Upper lobe of left lung (tissue), 6 donors: ENCODE measurements at regions not wholly inside any gene's neighbourhood (a gene's known extent, or its start where the extent isn't known, plus 50 kb on each side); places are given as distances from the start of the nearest gene placed in this dataset.

Experiments used
- ATAC-seq, 2 donors: fragments of 200-7000 bp; cut with Tn5 transposase; one replicate each; pipeline ENCODE4 v1.9.1; 2022; ENCODE audit warnings: mild to moderate bottlenecking in 2 of 2, moderate library complexity in 2 of 2; ENCODE audit not compliant: low FRiP score in 2 of 2
- DNase-seq, 2 donors: peaks; one replicate each; pipeline ENCODE4 v3.0.0-alpha.2; 2019 to 2020
- H3K27ac ChIP-seq, 4 donors: fragments of 200-600 bp; sonication (generic); one replicate each; pipeline ENCODE4 v1.5.1; 2016 to 2019
- H3K27me3 ChIP-seq, 4 donors: fragments of 200-600 bp; sonication (generic); one replicate each; pipeline ENCODE4 v1.5.1; 2017 to 2019
- H3K36me3 ChIP-seq, 4 donors: fragments of 200-600 bp; sonication (generic); one replicate each; pipeline ENCODE4 v1.5.1; 2016 to 2019
- H3K4me1 ChIP-seq, 4 donors: fragments of 200-600 bp; sonication (generic); one replicate each; pipeline ENCODE4 v1.5.1; 2018 to 2019
- H3K4me3 ChIP-seq, 4 donors: fragments of 200-600 bp; sonication (generic); one replicate each; pipeline ENCODE4 v1.5.1; 2017 to 2019; ENCODE audit warnings: mild to moderate bottlenecking in 2 of 4, moderate library complexity in 1 of 4
- H3K9me3 ChIP-seq, 4 donors: fragments of 200-600 bp; sonication (generic); one replicate each; pipeline ENCODE4 v1.5.1; 2018 to 2019
- EP300 ChIP-seq, 4 donors: sonication (generic); formaldehyde crosslinking; IDR thresholded peaks; one replicate each; pipeline ENCODE4 v1.5.1; 2017; ENCODE audit warnings: antibody characterized with exemption in 4 of 4, control low read depth in 2 of 4
- POLR2A ChIP-seq, 4 donors: fragments of 450-650 bp; IDR thresholded peaks; one replicate each; pipeline ENCODE4 v1.5.1; 2016 to 2017; ENCODE audit warnings: antibody characterized with exemption in 4 of 4, mild to moderate bottlenecking in 2 of 4
- POLR2AphosphoS5 ChIP-seq, 2 donors: sonication (generic); formaldehyde crosslinking; IDR thresholded peaks; one replicate each; pipeline ENCODE4 v1.5.1; 2017; ENCODE audit warnings: antibody characterized with exemption in 2 of 2
- WGBS, 2 donors: methylation state at CpG; one replicate each; pipeline ENCODE4 v1.1.5; 2017 to 2018; 5-methylcytosine and 5-hydroxymethylcytosine counted together
- TF ChIP-seq, protein P1 (sequence below), 6 experiments: fragments of 450-650 bp in 4 of 6; fragments of 200-600 bp in 2 of 6; sonication (generic) in 2 of 6; IDR thresholded peaks; one replicate each; pipeline ENCODE4 v1.5.1; 2016 to 2019; ENCODE audit warnings: antibody characterized with exemption in 6 of 6
- donor health status: DM: no; HTN: no; CAD: no; lungs with moderate emphysema.
- donor health status: DM: no; HTN: yes; CAD: no; lungs with severe emphysema.

DNA sequence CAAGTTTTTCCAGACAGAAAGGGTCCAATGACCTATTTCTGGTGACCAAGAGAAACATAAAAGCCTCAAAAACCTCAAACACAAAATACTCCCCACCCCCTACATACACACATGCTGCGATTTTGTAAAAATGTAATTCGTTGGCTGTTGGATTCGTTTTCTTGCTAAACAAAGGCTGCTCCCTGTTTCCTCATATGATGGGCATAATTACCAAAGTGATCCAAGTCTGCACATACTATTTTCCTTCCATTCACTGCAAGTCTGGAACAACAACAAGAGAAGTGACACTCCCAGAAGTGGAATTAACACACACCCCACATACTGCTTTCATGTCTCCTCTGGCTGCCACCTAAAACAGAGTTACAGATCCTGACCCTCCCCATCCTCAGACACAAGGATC is 131.9 kb downstream of the RAP2A start:
- Histone ChIP-seq H3K36me3 (no peaks in the 10 kb centered on the region), H3K27ac (no peak overlapping the region), H3K9me3 (no peaks in the 10 kb centered on the region), H3K4me1 (peaks cover 0 to 9% (median 4%) of the 10 kb centered on the region in 4 donors), H3K4me3 (no peak overlapping the region), H3K27me3 (no peaks in the 10 kb centered on the region)
- ATAC-seq (no peak), DNase-seq (no peak)
- 84 to 85% methylated on average over 3 of the region's 3 CpGs for WGBS, 2 donors
- TF ChIP-seq, protein P1, sequence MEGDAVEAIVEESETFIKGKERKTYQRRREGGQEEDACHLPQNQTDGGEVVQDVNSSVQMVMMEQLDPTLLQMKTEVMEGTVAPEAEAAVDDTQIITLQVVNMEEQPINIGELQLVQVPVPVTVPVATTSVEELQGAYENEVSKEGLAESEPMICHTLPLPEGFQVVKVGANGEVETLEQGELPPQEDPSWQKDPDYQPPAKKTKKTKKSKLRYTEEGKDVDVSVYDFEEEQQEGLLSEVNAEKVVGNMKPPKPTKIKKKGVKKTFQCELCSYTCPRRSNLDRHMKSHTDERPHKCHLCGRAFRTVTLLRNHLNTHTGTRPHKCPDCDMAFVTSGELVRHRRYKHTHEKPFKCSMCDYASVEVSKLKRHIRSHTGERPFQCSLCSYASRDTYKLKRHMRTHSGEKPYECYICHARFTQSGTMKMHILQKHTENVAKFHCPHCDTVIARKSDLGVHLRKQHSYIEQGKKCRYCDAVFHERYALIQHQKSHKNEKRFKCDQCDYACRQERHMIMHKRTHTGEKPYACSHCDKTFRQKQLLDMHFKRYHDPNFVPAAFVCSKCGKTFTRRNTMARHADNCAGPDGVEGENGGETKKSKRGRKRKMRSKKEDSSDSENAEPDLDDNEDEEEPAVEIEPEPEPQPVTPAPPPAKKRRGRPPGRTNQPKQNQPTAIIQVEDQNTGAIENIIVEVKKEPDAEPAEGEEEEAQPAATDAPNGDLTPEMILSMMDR (IDR thresholded peaks at IDR 0.05), result no peak
- TF ChIP-seq POLR2AphosphoS5 (IDR thresholded peaks at IDR 0.05) (no peak), POLR2A (IDR thresholded peaks at IDR 0.05) (no peak), EP300 (IDR thresholded peaks at IDR 0.05) (no peak)

- Histone ChIP-seq H3K9me3 (no peaks in the 10 kb centered on the region), H3K4me3 (no peak overlapping the region), H3K27ac (no peak overlapping the region), H3K4me1 (peaks cover 0 to 9% (median 4%) of the 10 kb centered on the region in 4 donors), H3K36me3 (no peaks in the 10 kb centered on the region), H3K27me3 (no peaks in the 10 kb centered on the region)
- DNase-seq (no peak), ATAC-seq (no peak)
- WGBS, 2 donors, result 87 to 92% methylated on average over 2 of the region's 2 CpGs
- TF ChIP-seq POLR2A (IDR thresholded peaks at IDR 0.05) (no peak), POLR2AphosphoS5 (IDR thresholded peaks at IDR 0.05) (no peak), EP300 (IDR thresholded peaks at IDR 0.05) (no peak)
- TF ChIP-seq, protein P1 (IDR thresholded peaks at IDR 0.05), result no peak
Observed at GRCh38 chr13:97566907-97567306, 132.9 kb downstream of the RAP2A start.

GRCh38 chr13:97567510-97568243 is 133.7 kb downstream of the RAP2A start:
- H3K36me3 ChIP-seq, result no peaks in the 10 kb centered on the region
- no peak for TF ChIP-seq EP300 (IDR thresholded peaks at IDR 0.05)
- TF ChIP-seq POLR2A (IDR thresholded peaks at IDR 0.05), result no peak
- TF ChIP-seq POLR2AphosphoS5 (IDR thresholded peaks at IDR 0.05), result no peak
- TF ChIP-seq, protein P1 (IDR thresholded peaks at IDR 0.05), result no peak
- H3K4me3 ChIP-seq, result no peak overlapping the region
- no peaks in the 10 kb centered on the region for H3K27me3 ChIP-seq
- peak in 1 of 2 donors; percentile 83 for DNase-seq
- H3K4me1 ChIP-seq, result peaks cover 0 to 9% (median 4%) of the 10 kb centered on the region in 4 donors
- no peaks in the 10 kb centered on the region for H3K9me3 ChIP-seq
- no peak overlapping the region for H3K27ac ChIP-seq
- peak; percentile 75 to 90 for ATAC-seq
- 37 to 56% methylated on average over 2 to 3 of the region's 3 CpGs for WGBS, 2 donors

- Histone ChIP-seq H3K9me3 (no peaks in the 10 kb centered on the region), H3K4me1 (peaks cover 0 to 9% (median 4%) of the 10 kb centered on the region in 4 donors), H3K36me3 (no peaks in the 10 kb centered on the region), H3K27ac (no peak overlapping the region), H3K27me3 (no peaks in the 10 kb centered on the region), H3K4me3 (no peak overlapping the region)
- no peak for TF ChIP-seq POLR2A (IDR thresholded peaks at IDR 0.05)
- TF ChIP-seq EP300 (IDR thresholded peaks at IDR 0.05), result no peak
- no peak for TF ChIP-seq POLR2AphosphoS5 (IDR thresholded peaks at IDR 0.05)
- TF ChIP-seq, protein P1 (IDR thresholded peaks at IDR 0.05), result no peak
- WGBS, 2 donors, result 30 to 69% methylated on average over 1 of the region's 1 CpG
- peak in 1 of 2 donors; percentile 47 for ATAC-seq
- DNase-seq, result peak in 1 of 2 donors; percentile 23
Observed at GRCh38 chr13:97568850-97569249, 134.9 kb downstream of the RAP2A start.

- ATAC-seq, result no peak
- TF ChIP-seq POLR2A (IDR thresholded peaks at IDR 0.05) (no peak), POLR2AphosphoS5 (IDR thresholded peaks at IDR 0.05) (no peak), EP300 (IDR thresholded peaks at IDR 0.05) (no peak)
- TF ChIP-seq, protein P1 (IDR thresholded peaks at IDR 0.05), result no peak
- Histone ChIP-seq H3K4me1 (peaks cover 0 to 9% (median 4%) of the 10 kb centered on the region in 4 donors), H3K36me3 (no peaks in the 10 kb centered on the region), H3K27me3 (no peaks in the 10 kb centered on the region), H3K9me3 (no peaks in the 10 kb centered on the region), H3K27ac (no peak overlapping the region), H3K4me3 (no peak overlapping the region)
- no peak for DNase-seq
- WGBS, 2 donors, result 86 to 90% methylated on average over 8 of the region's 8 CpGs
Observed at GRCh38 chr13:97569841-97570240, 135.9 kb downstream of the RAP2A start.
